Stimulated activated CD4-positive, alpha-beta T cell treated with anti-CD3 and anti-CD28 coated beads, Interleukin-2, amount 100 ng/mL, for 48 hours (primary cell): ENCODE measurements at regions not wholly inside any gene's neighbourhood (a gene's known extent, or its start where the extent isn't known, plus 50 kb on each side); places are given as distances from the start of the nearest gene placed in this dataset.
"Not testable (repeated sequence)": the region's sequence is repeated elsewhere in the genome, so short reads cannot be mapped to it uniquely, and the experiment has no call there.

ENCODE experiments used
- DNase-seq, 2 donors: peaks; one replicate each; pipeline ENCODE4 v3.0.0-alpha.2; 2020

DNA sequence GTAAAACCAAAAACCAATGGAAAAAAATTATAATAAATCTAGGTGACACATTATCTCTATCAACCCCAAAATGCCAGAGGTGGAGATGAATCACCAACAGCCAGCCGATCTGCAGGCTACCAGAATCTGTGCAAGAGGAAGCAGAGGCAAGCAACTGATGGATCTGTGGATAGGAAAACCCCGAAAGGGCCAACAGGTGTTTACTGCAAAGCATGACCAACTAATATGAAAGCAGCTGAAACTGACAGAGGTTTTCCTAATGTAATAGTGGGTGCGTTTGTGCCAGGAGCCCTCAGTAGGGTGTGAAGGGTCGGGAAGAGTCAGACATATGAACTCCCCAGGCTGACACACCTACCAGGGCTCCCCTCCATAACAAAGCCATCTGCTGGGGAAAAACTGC, 554.6 kb downstream of the RFC3 start:
- no peak for DNase-seq

DNA sequence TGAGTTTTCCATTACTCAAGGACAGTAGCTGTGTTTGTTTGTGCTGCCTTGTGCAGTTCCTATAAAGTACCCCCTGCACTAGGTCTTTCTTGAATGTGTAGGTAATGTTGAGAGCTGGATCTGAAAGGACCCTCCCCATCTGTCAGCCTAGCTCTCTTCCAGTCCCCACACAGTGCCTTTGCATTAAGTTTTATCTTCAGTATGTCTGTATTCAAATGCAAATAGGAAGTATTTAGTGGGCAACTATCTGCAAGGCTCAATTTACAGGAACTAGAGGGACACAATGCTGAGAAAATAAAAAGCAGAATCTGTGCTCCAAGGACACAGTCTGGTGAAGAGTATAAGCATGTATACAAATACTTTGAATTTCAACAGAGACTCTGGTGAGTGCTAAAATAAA, 558.5 kb downstream of the RFC3 start:
- DNase-seq, result no peak

DNA sequence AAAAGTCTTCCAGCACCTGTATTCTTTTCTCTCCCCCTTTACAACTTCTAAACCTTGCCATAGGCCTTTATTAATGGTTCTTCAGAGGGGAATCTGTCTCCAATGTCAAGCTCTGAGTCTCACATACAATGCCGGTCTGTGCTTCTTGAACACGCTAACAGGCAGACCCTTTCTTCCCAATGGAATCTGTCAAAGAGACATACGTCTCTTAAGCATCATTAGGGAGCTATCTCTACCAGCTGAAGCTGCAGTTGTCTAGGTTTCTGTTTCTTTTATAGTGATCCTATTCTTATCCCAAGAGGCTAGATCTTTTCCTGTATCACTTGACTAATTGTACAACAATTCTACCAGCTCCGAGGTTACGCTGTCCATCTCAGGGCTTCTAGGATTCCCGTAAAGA, 560.8 kb upstream of the NBEA start:
- no peak for DNase-seq

DNA sequence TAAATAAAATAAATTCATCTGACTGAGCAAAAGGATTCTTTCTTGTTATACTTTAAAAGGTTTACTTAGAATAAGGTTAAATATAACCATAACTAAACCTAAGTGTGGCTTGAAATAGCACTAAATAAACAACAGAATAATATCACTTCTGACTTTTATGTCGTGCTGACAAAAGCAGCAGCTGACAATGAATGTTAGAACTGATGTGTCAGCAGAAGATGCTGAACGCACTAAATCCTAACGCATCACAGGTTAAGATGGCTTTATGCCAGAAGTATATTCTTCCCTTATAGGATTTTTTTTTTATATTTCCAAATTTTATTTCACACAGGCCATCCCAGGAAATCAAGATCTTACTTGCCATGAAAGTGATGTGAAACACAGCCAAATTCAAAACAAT, 558.3 kb upstream of the NBEA start:
- no peak for DNase-seq

DNA sequence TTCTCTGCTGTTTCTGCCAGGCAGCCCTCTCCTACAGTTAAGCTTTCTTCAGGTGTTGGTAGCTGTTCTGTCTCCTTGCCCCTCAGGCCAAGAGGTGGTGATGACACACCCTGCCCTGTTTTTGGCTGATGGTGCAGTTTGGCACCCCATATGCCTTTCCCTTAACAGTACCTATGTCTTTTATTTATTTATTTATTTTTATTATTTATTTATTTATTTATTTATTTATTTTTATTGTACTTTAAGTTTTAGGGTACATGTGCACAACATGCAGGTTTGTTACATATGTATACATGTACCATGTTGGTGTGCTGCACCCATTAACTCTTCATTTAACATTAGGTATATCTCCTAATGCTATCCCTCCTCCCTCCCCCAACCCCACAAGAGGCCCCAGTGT, 555.8 kb upstream of the NBEA start:
- DNase-seq, result not testable (repeated sequence)

DNA sequence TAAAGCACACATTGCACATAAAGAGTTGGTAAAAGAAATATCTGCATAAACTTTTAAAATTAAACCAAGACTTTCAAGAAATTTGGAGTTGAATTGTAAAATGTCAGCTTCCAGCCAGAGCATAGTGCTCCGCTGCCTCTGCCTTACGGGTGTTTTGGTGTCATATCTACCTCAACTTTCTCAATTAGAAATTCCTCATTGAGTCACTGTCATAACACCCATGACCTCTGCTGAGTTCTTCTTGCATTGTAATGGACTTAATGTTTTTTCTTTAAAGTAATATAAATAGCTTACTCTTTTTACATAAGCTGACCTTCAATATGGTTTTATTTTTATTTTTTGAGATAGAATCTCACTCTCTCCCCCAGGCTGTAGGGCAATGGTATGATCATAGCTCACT, 551.0 kb upstream of the NBEA start:
- DNase-seq, result no peak

DNA sequence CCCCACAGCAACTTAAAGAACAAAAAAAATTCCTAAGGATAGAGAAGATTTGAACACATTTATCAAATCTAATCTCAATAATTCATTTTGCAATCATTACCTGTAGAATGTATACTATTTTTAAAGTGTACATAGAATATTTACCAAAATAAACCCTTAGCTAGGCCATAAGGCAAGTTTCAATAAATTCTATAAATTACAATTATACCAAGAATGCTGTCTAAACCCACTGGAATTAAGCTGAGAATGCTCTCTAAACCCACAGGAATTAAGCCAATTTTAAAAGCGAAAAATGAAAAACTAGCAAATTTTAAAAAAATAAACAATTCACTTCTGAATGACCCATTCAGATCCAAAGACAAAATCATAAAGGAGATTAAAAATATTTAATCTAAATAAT, 540.4 kb upstream of the NBEA start:
- DNase-seq, result no peak

DNA sequence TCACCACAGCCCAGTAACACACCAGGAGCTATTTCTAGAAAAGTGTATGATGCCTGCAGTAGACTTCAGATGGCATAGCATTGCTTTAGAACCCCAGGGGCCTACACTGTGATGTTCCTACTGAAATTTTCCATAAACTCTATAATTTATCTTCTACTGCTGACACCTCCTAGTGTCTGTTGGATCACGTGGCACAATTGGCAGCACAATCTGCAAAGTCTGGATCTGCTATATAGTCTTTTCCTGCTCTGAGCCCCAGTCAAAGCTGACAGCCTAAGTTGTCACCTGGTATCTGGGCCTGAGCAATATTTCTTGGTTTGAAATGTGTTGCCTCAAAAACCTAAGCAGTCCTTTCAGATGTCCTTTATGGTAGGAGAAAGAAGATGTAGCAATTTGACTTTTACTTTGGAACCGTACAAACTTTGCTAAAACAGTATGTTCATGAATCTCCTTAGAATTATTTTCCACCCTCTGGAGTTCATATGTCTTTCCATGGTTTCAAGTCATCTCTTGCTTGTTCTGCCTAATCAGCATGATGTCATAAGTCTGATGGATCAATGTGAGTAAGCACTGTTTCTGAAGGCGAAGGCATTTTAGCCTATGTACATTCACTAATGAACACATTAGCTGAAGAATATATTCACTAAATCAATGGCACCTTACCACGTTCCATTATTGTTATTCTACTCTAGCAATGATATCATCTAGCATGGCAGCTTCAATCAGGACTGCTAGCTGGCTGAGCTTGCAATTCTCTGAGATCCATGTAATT, 536.5 kb upstream of the NBEA start:
- DNase-seq, result no peak

DNA sequence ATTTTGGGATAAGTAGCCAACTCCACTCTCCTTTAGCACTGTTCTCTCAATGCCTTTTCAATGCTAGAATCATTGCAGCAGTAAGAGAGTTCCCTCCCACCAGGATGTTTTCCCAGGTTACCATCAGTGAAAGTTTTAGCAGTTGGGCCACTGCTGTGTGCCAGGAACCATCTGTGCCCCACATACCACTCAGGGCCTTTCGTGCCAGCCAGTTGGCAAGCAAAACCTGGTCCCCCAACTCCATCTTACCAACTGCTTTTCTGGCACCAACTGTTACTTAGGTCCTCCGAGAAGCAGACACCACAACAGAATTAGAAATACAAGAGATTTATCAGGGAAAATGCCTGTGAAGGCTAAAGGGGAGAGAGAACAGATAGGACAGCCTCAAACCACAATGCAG, 533.4 kb upstream of the NBEA start:
- no peak for DNase-seq

DNA sequence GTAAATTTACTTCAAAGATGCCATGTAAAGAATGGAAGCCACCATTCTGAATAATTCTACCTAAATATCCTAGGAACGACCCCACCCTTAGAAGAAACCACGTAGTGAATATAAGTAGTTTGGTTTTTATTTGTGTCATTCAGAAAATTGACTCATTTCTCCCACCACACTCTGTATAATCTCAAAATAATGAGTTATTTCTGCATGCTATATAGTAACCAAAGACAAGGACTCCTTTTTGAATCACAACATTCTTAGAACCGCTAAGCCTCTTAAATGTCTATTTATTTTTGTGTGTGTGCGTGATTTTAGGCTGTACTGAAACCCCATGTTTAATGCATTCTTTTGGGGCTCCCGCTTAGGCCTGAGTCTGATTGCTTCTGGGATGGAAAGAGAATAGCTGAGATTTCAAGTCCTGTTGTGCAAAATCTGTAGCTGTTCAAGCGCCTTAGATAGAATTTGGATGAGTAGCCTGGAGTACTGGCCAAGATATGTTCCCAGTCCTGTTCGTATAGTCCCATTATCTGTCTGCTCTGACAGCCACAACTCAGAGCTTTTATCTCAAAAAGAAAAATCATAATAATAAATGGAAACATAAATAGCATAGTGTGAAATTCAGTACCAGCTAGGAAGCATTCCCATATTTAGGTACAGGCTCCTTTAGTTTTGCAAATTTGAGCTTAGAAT, 532.4 kb upstream of the NBEA start:
- DNase-seq, result no peak

DNA sequence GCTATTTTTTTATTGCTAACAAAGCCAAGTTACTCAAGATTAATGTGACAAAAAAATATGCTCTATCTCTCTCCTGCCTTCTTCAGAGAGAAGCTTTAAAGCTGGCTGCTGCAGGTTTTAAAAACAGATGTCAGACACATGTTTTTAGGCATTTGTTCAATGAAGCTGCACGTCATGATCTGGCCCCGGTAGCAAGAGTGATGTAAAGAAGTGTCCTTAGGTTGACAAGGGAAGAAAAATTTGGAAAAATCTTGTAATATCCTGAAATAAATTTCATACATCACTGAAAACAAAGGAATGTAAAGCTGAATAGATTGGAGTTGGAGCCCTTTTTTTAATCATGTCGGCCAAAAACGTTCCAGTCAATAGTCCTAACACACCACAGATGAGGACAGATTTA, 531.4 kb upstream of the NBEA start:
- no peak for DNase-seq

DNA sequence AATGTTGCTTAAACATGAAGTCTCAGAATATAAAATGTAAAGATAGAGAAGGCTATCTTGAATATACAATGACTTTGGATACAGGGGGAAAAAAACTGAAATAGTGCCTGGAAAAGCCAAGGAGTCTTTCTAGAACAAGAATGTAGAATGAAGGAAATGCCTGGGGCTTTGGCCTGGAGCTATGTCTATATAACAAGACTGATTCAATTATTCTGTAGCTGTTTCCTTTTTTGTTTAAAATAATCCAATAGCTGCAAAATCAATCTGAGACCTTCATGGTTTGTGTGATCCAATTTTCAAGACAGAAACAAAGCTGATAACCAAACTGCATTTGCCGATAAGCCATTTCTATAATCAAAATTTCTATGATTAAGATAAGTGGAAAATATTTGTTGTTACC, 530.9 kb upstream of the NBEA start:
- no peak for DNase-seq

DNA sequence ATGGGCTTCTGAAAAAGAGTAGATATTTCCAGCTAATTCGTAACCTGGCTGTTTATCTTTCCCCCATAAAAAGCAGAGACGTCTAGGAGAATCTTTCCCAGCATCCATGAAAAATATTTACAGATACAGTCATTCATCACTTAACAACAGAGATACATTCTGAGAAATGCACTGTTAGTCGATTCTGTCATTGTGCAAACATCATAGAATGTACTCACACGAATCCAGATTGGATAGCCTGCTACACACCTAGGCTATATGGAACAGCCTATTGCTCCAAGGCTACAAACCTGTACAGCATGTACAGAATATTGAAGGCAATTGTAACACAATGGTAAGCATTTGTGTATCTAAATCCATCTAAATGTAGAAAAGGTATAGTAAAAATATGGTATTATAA, 530.2 kb upstream of the NBEA start:
- no peak for DNase-seq

DNA sequence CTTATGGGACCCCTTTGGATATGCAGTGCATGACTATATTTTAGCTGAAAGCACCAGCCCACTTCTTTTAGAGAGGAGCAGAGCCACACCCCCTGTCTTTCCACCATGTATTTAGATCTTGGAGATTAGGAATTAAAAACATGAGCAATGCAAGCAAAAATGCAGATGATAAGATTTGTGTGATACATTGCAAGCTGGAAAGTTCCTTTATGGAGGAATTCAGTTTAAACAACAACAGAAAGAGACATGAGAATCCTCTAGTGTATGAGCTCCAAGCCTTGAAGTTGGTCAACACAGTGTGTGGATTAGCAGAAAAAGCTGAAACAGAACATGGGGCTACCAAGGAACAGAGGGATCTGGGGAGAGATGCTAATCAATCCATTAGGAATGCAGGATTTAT, 529.8 kb upstream of the NBEA start:
- DNase-seq, result no peak

DNA sequence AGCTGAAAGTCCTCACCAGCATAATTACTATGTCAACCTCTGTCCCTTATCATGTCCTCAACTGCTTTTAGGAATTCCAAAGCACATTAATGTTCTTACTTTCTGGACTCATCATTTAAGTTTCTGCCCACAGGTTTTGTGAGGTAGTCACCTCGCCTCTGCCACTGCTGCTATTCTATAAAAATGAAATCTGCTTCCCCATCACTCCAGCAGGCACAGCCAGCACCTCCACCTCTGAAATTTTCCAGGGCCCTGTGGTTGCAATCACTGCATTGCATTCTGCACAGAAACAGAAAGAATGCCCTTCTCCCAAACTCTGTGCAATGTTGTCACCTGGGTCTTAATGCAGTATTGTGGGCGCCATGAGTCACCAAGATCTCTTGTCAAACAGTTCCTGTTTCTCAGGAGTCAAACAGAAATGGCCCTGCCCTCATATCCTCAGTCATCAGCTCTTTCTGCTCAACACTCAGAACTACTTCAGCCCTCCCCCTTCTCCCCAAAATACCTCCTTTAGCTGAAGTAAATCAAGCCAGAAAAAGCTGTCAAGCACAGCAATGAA, 529.2 kb upstream of the NBEA start:
- no peak for DNase-seq

DNA sequence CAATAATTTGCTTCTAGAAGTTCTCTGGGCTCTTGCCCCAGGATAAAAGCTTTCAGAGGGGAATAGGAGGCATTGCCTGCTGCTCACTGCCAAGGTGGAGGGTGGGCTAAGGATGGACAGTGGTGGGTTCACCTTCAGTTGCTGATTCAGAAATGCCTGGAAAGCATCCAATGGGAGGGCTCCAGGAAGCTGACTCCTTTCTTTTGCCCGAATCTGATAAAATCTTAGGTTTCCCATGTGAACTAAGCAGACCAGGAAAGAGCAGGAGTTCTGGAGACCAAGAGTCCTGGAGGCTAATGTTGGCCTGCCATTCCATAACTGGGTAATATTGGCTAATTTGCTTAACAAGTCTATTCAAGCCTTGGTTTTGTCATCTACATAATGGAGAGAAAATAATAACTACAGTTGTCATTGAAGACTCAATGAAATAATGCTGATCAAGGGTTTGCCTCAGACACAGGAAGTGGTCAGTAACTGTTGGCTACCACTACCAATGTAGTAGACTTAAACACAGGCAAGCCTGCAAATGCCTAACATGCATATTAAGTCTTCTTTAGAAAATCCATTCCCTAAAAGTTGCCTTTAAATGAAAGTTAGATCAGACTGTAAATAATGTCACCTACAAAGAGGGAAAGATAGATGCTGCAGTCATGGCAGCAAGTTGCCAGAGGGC, 528.4 kb upstream of the NBEA start:
- no peak for DNase-seq

DNA sequence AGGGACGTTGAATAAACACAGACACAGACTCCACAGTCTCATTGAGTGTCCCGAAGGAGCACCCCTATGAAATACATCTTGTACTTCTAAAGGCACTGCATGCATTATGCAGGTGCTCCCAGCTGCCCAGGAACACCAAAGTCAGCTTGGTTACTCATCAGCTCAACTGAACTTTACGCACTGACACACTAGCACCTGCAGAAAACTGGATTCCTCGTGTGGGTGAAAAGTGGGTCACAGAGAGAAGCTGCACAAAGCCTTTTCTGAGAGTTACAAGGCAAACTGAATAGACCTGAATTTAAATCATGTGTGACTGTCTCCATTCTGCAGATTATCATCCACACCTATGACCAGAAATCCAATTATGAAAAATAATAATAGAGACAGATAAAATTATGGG, 527.5 kb upstream of the NBEA start:
- DNase-seq, result no peak

DNA sequence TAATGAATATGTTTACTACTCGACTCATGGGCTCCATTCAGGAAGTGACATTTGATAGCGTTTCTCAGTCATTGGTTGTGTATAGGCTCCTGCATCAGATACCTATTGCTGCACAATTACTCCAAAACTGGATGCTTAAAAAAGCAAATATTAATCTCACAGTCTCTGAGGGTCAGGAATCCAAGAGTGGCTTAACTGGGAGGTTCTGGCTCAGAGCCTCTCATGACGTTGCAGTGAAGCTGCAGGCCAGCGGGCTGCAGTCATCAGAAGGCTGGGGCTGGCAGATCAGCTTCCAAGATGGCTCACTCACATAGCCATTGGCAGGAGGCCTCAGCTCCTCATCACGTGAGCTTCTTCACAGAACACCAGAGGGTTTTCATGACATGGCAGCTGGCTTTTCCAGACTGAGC, 525.1 kb upstream of the NBEA start:
- no peak for DNase-seq

DNA sequence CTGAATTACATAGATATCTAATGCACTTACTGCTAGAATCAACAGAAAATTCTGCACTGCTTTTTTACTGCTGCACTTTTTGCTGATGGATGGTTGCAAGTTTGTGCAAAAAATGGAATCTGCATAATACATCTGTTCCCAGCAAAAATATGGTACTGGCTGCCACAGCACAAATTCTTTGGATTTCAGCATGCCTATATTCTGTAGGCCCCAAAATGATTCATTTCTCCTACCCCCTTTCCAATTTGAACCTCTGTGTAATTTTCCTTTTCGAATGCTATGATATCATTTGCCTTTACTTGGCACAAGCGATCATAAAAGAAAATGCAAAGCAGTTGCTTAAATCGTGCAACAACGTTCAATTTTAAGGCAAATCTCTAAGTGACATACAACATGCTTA, 524.2 kb upstream of the NBEA start:
- DNase-seq, result no peak

DNA sequence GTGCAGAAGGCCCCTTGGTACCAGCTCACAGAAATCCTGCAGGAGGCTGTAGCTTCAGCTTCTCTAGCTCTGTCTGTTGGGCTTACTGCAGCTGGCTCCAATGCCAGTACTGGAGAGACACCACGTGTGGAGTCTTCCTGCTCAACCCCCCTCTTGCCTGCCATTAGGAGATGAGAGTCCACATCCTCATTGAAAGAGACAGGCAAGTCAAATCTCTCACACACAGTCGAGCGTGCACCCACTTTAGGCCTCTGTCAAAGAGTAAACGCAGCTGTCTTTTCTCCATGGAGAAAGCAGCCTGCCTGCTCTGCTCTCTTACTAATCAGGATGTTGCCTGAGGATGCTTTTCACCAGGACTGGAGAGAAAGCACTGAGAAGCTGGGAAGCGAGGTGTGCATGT, 523.0 kb upstream of the NBEA start:
- DNase-seq, result no peak

DNA sequence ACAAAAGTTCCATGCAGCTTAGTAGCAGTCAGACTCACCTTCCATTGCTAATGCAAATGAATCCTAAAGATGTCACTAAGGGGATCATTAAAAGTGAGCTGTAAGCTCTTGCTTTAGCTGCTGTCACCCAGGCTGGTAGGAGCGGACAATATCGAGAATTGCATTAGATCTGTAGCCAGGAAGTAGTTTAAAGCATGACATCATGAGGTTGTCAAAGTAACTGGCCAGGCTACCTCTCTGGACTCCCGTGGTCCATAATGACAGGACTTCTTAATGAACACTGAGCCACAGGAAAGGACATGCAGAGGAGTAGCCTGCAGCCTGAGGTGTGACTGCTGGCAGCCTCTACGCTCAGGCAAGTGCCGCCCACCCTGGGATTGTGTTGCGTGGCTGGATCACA, 522.3 kb upstream of the NBEA start:
- no peak for DNase-seq

DNA sequence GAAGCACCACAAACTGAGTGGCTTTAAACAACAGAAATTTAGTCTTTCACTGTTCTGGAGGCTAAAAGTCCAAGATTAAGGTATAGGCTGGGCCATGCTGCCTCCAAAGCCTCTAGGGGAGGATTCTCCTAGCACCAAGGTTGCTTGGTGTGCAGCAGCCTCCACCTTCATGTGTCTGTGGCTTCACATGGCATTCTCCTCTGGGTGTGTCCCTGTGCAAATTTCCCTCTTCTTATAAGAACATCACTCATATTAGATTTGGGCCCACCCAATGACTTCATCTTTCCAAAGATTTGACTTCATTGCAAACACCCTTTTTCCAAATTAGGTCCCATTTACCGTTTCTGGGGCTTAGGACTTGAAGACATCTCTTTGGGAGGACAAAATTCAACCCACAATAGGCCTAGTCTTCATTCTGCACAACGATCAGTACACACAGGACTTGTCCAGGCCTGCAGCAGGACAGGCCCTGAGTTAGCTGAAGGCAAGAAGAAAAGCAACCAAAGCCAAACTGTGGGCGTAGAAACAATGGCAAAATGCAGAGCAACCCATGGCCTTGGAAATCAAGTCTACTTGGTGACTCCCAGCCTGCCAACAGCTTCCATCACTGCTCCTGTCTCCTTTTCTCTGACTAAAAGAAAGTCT, 521.2 kb upstream of the NBEA start:
- DNase-seq, result no peak

DNA sequence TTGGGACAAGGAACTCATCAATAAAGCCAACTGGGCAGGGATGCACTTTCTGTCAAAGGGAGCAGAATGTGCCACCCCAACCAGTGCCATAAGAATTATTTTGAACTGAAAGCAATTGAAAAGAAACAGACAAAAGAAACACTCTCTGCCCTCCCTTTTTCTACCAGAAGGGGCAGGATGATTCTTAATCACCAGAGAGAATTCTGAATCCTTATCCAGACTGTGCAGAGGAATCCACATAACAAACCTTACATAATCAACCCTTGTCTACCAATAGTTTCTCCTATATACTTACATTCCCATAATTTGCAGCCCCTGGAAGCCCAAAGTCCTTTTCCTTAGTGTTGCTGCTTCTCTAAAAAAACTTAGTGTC, 520.7 kb upstream of the NBEA start:
- DNase-seq, result no peak
